WTC11 (cell line): ENCODE measurements at regions not wholly inside any gene's neighbourhood (a gene's known extent, or its start where the extent isn't known, plus 50 kb on each side); places are given as distances from the start of the nearest gene placed in this dataset.

ENCODE experiments used
- ATAC-seq: fragments of 200-7000 bp; cut with Tn5 transposase; 2 replicates; pipeline ENCODE4 v1.10.0; 2021; ENCODE audit warnings: mild to moderate bottlenecking, moderate library complexity
- CTCF ChIA-PET: fragments of 300-600 bp; sonication (Branson Sonifier 250); formaldehyde crosslinking; loops from one replicate; lab custom pipeline; 2021; ENCODE audit warnings: antibody characterized with exemption; lab: Charles Lee
- POLR2A ChIA-PET: fragments of 350-600 bp; sonication (Branson Sonifier 250); formaldehyde crosslinking; loops from one replicate; lab custom pipeline; 2021; ENCODE audit warnings: antibody characterized with exemption; lab: Charles Lee
- DNase-seq: peaks from one replicate; pipeline ENCODE4 v3.0.0; 2021; ENCODE audit warnings: low spot score
- H3K27ac Mint-ChIP-seq: 2 replicates; pipeline ENCODE4 v1.8.0; 2021; ENCODE audit warnings: mixed read lengths
- H3K27me3 Mint-ChIP-seq: 2 replicates; pipeline ENCODE4 v1.8.0; 2021; ENCODE audit warnings: low read depth, mild to moderate bottlenecking, moderate library complexity, mixed read lengths
- H3K36me3 Mint-ChIP-seq: 2 replicates; pipeline ENCODE4 v1.8.0; 2021; ENCODE audit warnings: mixed read lengths
- H3K4me1 Mint-ChIP-seq: 2 replicates; pipeline ENCODE4 v1.8.0; 2022; ENCODE audit warnings: mixed read lengths
- H3K4me3 Mint-ChIP-seq: 2 replicates; pipeline ENCODE4 v1.8.0; 2021; ENCODE audit warnings: mild to moderate bottlenecking, moderate library complexity, mixed read lengths
- H3K9me3 Mint-ChIP-seq: 2 replicates; pipeline ENCODE4 v1.8.0; 2021; ENCODE audit warnings: mixed read lengths
- ARID4B ChIP-seq: sonication (generic); formaldehyde crosslinking; IDR thresholded peaks from 2 replicates; pipeline ENCODE4 v1.8.0; 2023; ENCODE audit warnings: missing genetic modification reagents, mild to moderate bottlenecking, borderline replicate concordance
- EMX1 ChIP-seq: fragments of 250-450 bp; sonication (Bioruptor Pico); IDR thresholded peaks from 2 replicates; pipeline ENCODE4 v1.8.0; 2021; ENCODE audit warnings: mild to moderate bottlenecking
- FOXP1 ChIP-seq: sonication (generic); formaldehyde crosslinking; IDR thresholded peaks from 2 replicates; pipeline ENCODE4 v1.8.0; 2022; ENCODE audit warnings: missing genetic modification reagents, mild to moderate bottlenecking, moderate library complexity, borderline replicate concordance
- GRHL2 ChIP-seq: fragments of 250-450 bp; sonication (Bioruptor Pico); IDR thresholded peaks from 2 replicates; pipeline ENCODE4 v1.8.0; 2022; ENCODE audit warnings: mild to moderate bottlenecking, moderate library complexity; ENCODE audit not compliant: insufficient replicate concordance, severe bottlenecking
- IRF2 ChIP-seq: sonication (generic); formaldehyde crosslinking; IDR thresholded peaks from 2 replicates; pipeline ENCODE4 v1.8.0; 2022; ENCODE audit warnings: low read depth, missing genetic modification reagents, borderline replicate concordance
- KAT7 ChIP-seq: sonication (generic); formaldehyde crosslinking; IDR thresholded peaks from 2 replicates; pipeline ENCODE4 v1.8.1; 2023; ENCODE audit warnings: missing genetic modification reagents, mild to moderate bottlenecking, borderline replicate concordance
- NFATC4 ChIP-seq: fragments of 250-450 bp; sonication (Bioruptor Pico); IDR thresholded peaks from 2 replicates; pipeline ENCODE4 v1.9.0; 2021; ENCODE audit warnings: mild to moderate bottlenecking
- NFE2L1 ChIP-seq: sonication (generic); formaldehyde crosslinking; IDR thresholded peaks from 2 replicates; pipeline ENCODE4 v1.8.1; 2023; ENCODE audit warnings: missing genetic modification reagents
- NR3C1 ChIP-seq: sonication (generic); formaldehyde crosslinking; conservative IDR thresholded peaks from 2 replicates; pipeline ENCODE4 v1.8.1; 2023; ENCODE audit warnings: low read depth, mild to moderate bottlenecking, missing genetic modification reagents
- PRDM15 ChIP-seq: sonication (generic); formaldehyde crosslinking; IDR thresholded peaks from 2 replicates; pipeline ENCODE4 v1.8.0; 2022; ENCODE audit warnings: missing genetic modification reagents
- RORB ChIP-seq: fragments of 250-450 bp; sonication (Bioruptor Pico); IDR thresholded peaks from 2 replicates; pipeline ENCODE4 v1.9.0; 2021; ENCODE audit warnings: mild to moderate bottlenecking
- SMAD4 ChIP-seq: sonication (generic); formaldehyde crosslinking; IDR thresholded peaks from 2 replicates; pipeline ENCODE4 v1.8.0; 2022; ENCODE audit warnings: mild to moderate bottlenecking, missing genetic modification reagents
- TEAD1 ChIP-seq: sonication (generic); formaldehyde crosslinking; IDR thresholded peaks from 2 replicates; pipeline ENCODE4 v1.8.0; 2022; ENCODE audit warnings: mild to moderate bottlenecking, missing genetic modification reagents
- TEAD4 ChIP-seq: sonication (generic); formaldehyde crosslinking; IDR thresholded peaks from 2 replicates; pipeline ENCODE4 v1.8.0; 2022; ENCODE audit warnings: mild to moderate bottlenecking, missing genetic modification reagents
- ZBTB21 ChIP-seq: sonication (generic); formaldehyde crosslinking; IDR thresholded peaks from 2 replicates; pipeline ENCODE4 v1.8.1; 2023; ENCODE audit warnings: mild to moderate bottlenecking, missing genetic modification reagents, borderline replicate concordance
- ZNF281 ChIP-seq: sonication (generic); formaldehyde crosslinking; IDR thresholded peaks from 2 replicates; pipeline ENCODE4 v1.8.0; 2023; ENCODE audit warnings: mild to moderate bottlenecking, missing genetic modification reagents
- ZNF423 ChIP-seq: fragments of 250-450 bp; sonication (Bioruptor Pico); IDR thresholded peaks from 2 replicates; pipeline ENCODE4 v2.1.2; 2022; ENCODE audit warnings: mild to moderate bottlenecking, moderate library complexity
- ZSCAN18 ChIP-seq: fragments of 250-450 bp; sonication (Bioruptor Pico); IDR thresholded peaks from 2 replicates; pipeline ENCODE4 v2.1.2; 2022; ENCODE audit warnings: mild to moderate bottlenecking, moderate library complexity

- ATAC-seq (no peak), DNase-seq (no peak)
- H3K9me3 Mint-ChIP-seq, result no peaks in the 10 kb centered on the region
- ChIA-PET POLR2A (no interaction called here), CTCF (no interaction called here)
- no peaks in the 10 kb centered on the region for H3K36me3 Mint-ChIP-seq
- no peak overlapping the region for H3K4me3 Mint-ChIP-seq
- H3K4me1 Mint-ChIP-seq, result no peaks in the 10 kb centered on the region
- TF ChIP-seq NFATC4 (CRISPR knock-in tag) (no peak), GRHL2 (CRISPR knock-in tag) (no peak), NFE2L1 (CRISPR knock-in tag) (no peak), ARID4B (no peak), RORB (CRISPR knock-in tag) (no peak), FOXP1 (CRISPR knock-in tag) (no peak)
- no peaks in the 10 kb centered on the region for H3K27me3 Mint-ChIP-seq
- no peak overlapping the region for H3K27ac Mint-ChIP-seq
Observed at GRCh38 chrX:95949588-95949987, 735.1 kb upstream of the DIAPH2 start.

- ATAC-seq (no peak), DNase-seq (no peak)
- no peak overlapping the region for H3K27ac Mint-ChIP-seq
- no peaks in the 10 kb centered on the region for H3K9me3 Mint-ChIP-seq
- H3K27me3 Mint-ChIP-seq, result no peaks in the 10 kb centered on the region
- TF ChIP-seq GRHL2 (CRISPR knock-in tag) (no peak), IRF2 (CRISPR knock-in tag) (no peak), ZNF281 (CRISPR knock-in tag) (no peak), TEAD1 (CRISPR knock-in tag) (no peak), EMX1 (no peak)
- CTCF ChIA-PET, result no interaction called here
- POLR2A ChIA-PET, result no interaction called here
- no peak overlapping the region for H3K4me3 Mint-ChIP-seq
- H3K36me3 Mint-ChIP-seq, result no peaks in the 10 kb centered on the region
- peaks cover 5% of the 10 kb centered on the region; the same call in 1 of the 2 replicates for H3K4me1 Mint-ChIP-seq
Observed at GRCh38 chrX:95950679-95951078, 734.0 kb upstream of the DIAPH2 start.

- ChIA-PET CTCF (no interaction called here), POLR2A (no interaction called here)
- no peak overlapping the region for H3K4me3 Mint-ChIP-seq
- DNase-seq (no peak), ATAC-seq (no peak)
- H3K27me3 Mint-ChIP-seq, result no peaks in the 10 kb centered on the region; the same call in 1 of the 2 replicates
- peaks cover 14% of the 10 kb centered on the region for H3K9me3 Mint-ChIP-seq
- peaks cover 9% of the 10 kb centered on the region; the same call in 1 of the 2 replicates for H3K4me1 Mint-ChIP-seq
- H3K27ac Mint-ChIP-seq, result no peak overlapping the region
- TF ChIP-seq NR3C1 (CRISPR knock-in tag), result no peak
- H3K36me3 Mint-ChIP-seq, result peaks cover 18% of the 10 kb centered on the region
Observed at GRCh38 chrX:95953564-95953963, 731.1 kb upstream of the DIAPH2 start.

GRCh38 chrX:95956745-95957144 lies 727.9 kb upstream of the DIAPH2 start:
- H3K36me3 Mint-ChIP-seq, result peaks cover 27% of the 10 kb centered on the region
- TF ChIP-seq SMAD4 (CRISPR knock-in tag) (no peak), PRDM15 (CRISPR knock-in tag) (no peak), ZBTB21 (CRISPR knock-in tag) (no peak), TEAD4 (no peak), ZSCAN18 (no peak), ZNF423 (no peak), NFE2L1 (CRISPR knock-in tag) (no peak), KAT7 (CRISPR knock-in tag) (no peak), RORB (CRISPR knock-in tag) (no peak)

More at GRCh38 chrX:95956745-95957144, 727.9 kb upstream of the DIAPH2 start:
- H3K4me3 Mint-ChIP-seq, result no peak overlapping the region
- H3K9me3 Mint-ChIP-seq, result peaks cover 33% of the 10 kb centered on the region
- ChIA-PET CTCF (no interaction called here), POLR2A (no interaction called here)
- H3K27ac Mint-ChIP-seq, result no peak overlapping the region
- no peaks in the 10 kb centered on the region; the same call in 1 of the 2 replicates for H3K27me3 Mint-ChIP-seq
- DNase-seq (peak; percentile 11), ATAC-seq (peak; percentile 63)
- peaks cover 9% of the 10 kb centered on the region; the same call in 1 of the 2 replicates for H3K4me1 Mint-ChIP-seq
